ENCODE measurements at regions not wholly inside any gene's neighbourhood (a gene's known extent, or its start where the extent isn't known, plus 50 kb on each side); places are given as distances from the start of the nearest gene placed in this dataset.

DNA sequence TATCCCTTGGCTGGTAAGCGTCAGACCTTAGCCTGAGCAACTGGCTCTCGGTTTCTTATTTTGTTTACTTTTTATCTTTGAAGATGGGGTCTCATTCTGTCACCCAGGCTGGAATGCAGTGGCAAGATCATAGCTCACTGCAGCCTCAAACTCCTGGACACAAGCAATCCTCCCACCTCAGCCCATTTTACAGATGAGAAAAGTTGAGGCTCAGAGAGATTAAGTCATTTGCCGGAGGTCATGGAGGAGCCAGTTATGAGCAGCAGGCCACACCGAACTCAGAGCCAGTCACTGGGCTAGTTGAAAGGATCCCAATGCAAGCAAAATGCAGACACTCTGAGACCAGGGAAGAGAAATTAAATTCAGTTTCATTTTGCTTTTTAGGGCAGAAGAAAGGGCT lies 293.6 kb downstream of the SHQ1 start:
- Mint-ChIP-seq H3K27me3 (ENCODE audit: insufficient read depth, low read depth, poor library complexity) (peaks cover 9% of the 10 kb centered on the region), H3K27ac (no peak overlapping the region), H3K4me3 (no peak overlapping the region), H3K9me3 (peaks cover 12% of the 10 kb centered on the region), H3K36me3 (ENCODE audit: low read depth) (peaks cover 10% of the 10 kb centered on the region; the same call in 2 of the 3 replicates), H3K4me1 (no peaks in the 10 kb centered on the region)
- H3K4me2 ChIP-seq: no peak overlapping the region
- no peak for ATAC-seq
- H4K20me1 ChIP-seq (replicated peaks; ENCODE audit: insufficient read depth): no peaks in the 10 kb centered on the region
- TF ChIP-seq ZNF114 (CRISPR knock-in tag; IDR thresholded peaks at IDR 0.05): no peak
- TF ChIP-seq, protein P1, sequence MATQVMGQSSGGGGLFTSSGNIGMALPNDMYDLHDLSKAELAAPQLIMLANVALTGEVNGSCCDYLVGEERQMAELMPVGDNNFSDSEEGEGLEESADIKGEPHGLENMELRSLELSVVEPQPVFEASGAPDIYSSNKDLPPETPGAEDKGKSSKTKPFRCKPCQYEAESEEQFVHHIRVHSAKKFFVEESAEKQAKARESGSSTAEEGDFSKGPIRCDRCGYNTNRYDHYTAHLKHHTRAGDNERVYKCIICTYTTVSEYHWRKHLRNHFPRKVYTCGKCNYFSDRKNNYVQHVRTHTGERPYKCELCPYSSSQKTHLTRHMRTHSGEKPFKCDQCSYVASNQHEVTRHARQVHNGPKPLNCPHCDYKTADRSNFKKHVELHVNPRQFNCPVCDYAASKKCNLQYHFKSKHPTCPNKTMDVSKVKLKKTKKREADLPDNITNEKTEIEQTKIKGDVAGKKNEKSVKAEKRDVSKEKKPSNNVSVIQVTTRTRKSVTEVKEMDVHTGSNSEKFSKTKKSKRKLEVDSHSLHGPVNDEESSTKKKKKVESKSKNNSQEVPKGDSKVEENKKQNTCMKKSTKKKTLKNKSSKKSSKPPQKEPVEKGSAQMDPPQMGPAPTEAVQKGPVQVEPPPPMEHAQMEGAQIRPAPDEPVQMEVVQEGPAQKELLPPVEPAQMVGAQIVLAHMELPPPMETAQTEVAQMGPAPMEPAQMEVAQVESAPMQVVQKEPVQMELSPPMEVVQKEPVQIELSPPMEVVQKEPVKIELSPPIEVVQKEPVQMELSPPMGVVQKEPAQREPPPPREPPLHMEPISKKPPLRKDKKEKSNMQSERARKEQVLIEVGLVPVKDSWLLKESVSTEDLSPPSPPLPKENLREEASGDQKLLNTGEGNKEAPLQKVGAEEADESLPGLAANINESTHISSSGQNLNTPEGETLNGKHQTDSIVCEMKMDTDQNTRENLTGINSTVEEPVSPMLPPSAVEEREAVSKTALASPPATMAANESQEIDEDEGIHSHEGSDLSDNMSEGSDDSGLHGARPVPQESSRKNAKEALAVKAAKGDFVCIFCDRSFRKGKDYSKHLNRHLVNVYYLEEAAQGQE (IDR thresholded peaks at IDR 0.05; ENCODE audit: unreplicated experiment): no peak
- no peak for TF ChIP-seq ZNF331 (CRISPR knock-in tag; IDR thresholded peaks at IDR 0.05; ENCODE audit: low read depth)
- TF ChIP-seq, protein P2, sequence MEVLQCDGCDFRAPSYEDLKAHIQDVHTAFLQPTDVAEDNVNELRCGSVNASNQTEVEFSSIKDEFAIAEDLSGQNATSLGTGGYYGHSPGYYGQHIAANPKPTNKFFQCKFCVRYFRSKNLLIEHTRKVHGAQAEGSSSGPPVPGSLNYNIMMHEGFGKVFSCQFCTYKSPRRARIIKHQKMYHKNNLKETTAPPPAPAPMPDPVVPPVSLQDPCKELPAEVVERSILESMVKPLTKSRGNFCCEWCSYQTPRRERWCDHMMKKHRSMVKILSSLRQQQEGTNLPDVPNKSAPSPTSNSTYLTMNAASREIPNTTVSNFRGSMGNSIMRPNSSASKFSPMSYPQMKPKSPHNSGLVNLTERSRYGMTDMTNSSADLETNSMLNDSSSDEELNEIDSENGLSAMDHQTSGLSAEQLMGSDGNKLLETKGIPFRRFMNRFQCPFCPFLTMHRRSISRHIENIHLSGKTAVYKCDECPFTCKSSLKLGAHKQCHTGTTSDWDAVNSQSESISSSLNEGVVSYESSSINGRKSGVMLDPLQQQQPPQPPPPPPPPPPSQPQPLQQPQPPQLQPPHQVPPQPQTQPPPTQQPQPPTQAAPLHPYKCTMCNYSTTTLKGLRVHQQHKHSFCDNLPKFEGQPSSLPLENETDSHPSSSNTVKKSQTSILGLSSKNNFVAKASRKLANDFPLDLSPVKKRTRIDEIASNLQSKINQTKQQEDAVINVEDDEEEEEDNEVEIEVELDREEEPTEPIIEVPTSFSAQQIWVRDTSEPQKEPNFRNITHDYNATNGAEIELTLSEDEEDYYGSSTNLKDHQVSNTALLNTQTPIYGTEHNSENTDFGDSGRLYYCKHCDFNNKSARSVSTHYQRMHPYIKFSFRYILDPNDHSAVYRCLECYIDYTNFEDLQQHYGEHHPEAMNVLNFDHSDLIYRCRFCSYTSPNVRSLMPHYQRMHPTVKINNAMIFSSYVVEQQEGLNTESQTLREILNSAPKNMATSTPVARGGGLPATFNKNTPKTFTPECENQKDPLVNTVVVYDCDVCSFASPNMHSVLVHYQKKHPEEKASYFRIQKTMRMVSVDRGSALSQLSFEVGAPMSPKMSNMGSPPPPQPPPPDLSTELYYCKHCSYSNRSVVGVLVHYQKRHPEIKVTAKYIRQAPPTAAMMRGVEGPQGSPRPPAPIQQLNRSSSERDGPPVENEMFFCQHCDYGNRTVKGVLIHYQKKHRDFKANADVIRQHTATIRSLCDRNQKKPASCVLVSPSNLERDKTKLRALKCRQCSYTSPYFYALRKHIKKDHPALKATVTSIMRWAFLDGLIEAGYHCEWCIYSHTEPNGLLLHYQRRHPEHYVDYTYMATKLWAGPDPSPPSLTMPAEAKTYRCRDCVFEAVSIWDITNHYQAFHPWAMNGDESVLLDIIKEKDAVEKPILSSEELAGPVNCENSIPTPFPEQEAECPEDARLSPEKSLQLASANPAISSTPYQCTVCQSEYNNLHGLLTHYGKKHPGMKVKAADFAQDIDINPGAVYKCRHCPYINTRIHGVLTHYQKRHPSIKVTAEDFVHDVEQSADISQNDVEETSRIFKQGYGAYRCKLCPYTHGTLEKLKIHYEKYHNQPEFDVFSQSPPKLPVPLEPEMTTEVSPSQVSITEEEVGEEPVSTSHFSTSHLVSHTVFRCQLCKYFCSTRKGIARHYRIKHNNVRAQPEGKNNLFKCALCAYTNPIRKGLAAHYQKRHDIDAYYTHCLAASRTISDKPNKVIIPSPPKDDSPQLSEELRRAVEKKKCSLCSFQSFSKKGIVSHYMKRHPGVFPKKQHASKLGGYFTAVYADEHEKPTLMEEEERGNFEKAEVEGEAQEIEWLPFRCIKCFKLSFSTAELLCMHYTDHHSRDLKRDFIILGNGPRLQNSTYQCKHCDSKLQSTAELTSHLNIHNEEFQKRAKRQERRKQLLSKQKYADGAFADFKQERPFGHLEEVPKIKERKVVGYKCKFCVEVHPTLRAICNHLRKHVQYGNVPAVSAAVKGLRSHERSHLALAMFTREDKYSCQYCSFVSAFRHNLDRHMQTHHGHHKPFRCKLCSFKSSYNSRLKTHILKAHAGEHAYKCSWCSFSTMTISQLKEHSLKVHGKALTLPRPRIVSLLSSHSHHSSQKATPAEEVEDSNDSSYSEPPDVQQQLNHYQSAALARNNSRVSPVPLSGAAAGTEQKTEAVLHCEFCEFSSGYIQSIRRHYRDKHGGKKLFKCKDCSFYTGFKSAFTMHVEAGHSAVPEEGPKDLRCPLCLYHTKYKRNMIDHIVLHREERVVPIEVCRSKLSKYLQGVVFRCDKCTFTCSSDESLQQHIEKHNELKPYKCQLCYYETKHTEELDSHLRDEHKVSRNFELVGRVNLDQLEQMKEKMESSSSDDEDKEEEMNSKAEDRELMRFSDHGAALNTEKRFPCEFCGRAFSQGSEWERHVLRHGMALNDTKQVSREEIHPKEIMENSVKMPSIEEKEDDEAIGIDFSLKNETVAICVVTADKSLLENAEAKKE (CRISPR knock-in tag; IDR thresholded peaks at IDR 0.05): no peak
- no peak for TF ChIP-seq EZH2 (IDR thresholded peaks at IDR 0.05; ENCODE audit: low read depth, unreplicated experiment)
- TF ChIP-seq EZH2phosphoT487 (IDR thresholded peaks at IDR 0.05; ENCODE audit: unreplicated experiment): no peak
- TF ChIP-seq STAT1 (IDR thresholded peaks at IDR 0.05; ENCODE audit: unreplicated experiment): no peak
- TF ChIP-seq, protein P3, sequence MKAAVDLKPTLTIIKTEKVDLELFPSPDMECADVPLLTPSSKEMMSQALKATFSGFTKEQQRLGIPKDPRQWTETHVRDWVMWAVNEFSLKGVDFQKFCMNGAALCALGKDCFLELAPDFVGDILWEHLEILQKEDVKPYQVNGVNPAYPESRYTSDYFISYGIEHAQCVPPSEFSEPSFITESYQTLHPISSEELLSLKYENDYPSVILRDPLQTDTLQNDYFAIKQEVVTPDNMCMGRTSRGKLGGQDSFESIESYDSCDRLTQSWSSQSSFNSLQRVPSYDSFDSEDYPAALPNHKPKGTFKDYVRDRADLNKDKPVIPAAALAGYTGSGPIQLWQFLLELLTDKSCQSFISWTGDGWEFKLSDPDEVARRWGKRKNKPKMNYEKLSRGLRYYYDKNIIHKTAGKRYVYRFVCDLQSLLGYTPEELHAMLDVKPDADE (IDR thresholded peaks at IDR 0.05): no peak
- TF ChIP-seq JUNB (IDR thresholded peaks at IDR 0.05; ENCODE audit: unreplicated experiment): no peak
- TF ChIP-seq CREB1 (CRISPR knock-in tag; IDR thresholded peaks at IDR 0.05; ENCODE audit: low read depth): no peak
- TF ChIP-seq, protein P4, sequence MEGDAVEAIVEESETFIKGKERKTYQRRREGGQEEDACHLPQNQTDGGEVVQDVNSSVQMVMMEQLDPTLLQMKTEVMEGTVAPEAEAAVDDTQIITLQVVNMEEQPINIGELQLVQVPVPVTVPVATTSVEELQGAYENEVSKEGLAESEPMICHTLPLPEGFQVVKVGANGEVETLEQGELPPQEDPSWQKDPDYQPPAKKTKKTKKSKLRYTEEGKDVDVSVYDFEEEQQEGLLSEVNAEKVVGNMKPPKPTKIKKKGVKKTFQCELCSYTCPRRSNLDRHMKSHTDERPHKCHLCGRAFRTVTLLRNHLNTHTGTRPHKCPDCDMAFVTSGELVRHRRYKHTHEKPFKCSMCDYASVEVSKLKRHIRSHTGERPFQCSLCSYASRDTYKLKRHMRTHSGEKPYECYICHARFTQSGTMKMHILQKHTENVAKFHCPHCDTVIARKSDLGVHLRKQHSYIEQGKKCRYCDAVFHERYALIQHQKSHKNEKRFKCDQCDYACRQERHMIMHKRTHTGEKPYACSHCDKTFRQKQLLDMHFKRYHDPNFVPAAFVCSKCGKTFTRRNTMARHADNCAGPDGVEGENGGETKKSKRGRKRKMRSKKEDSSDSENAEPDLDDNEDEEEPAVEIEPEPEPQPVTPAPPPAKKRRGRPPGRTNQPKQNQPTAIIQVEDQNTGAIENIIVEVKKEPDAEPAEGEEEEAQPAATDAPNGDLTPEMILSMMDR (conservative IDR thresholded peaks at IDR 0.05; ENCODE audit: low read depth in 2 of 2): no peak
- TF ChIP-seq POLR2AphosphoS5 (IDR thresholded peaks at IDR 0.05; ENCODE audit: low read depth): no peak
- no peak for TF ChIP-seq NANOG (IDR thresholded peaks at IDR 0.05; ENCODE audit: borderline replicate concordance)
- H3K36me3 ChIP-seq (ENCODE audit: insufficient read depth): no peaks in the 10 kb centered on the region
- no peaks in the 10 kb centered on the region for H3F3A ChIP-seq (replicated peaks; ENCODE audit: low read depth)
- H3K27ac ChIP-seq (ENCODE audit: low read depth): no peak overlapping the region
- no peak for DNase-seq (ENCODE audit: low spot score)
- no peak overlapping the region for H2AFZ ChIP-seq
- H3K9me2 ChIP-seq (ENCODE audit: insufficient read depth): no peaks in the 10 kb centered on the region
- H3K4me3 ChIP-seq: no peak overlapping the region
- H3K4me1 ChIP-seq (ENCODE audit: insufficient read depth): no peaks in the 10 kb centered on the region
- no peaks in the 10 kb centered on the region for H3K27me3 ChIP-seq (ENCODE audit: insufficient read depth)
- no peaks in the 10 kb centered on the region for H3K79me2 ChIP-seq (replicated peaks; ENCODE audit: insufficient read depth)
